SK-N-SH treated with all-trans-retinoic acid at 6 μM for 48 hours (cell line): ENCODE measurements at regions not wholly inside any gene's neighbourhood (a gene's known extent, or its start where the extent isn't known, plus 50 kb on each side); places are given as distances from the start of the nearest gene placed in this dataset.

ENCODE experiments used
- ATAC-seq: fragments of 200-7000 bp; cut with Tn5 transposase; 3 replicates; pipeline ENCODE4 v1.9.1; 2020; ENCODE audit warnings: mild to moderate bottlenecking, moderate library complexity
- ARNTL ChIP-seq: fragments of 450-650 bp; formaldehyde crosslinking; IDR thresholded peaks from 2 replicates; pipeline ENCODE4 v1.5.0; 2020; ENCODE audit warnings: low read depth, mild to moderate bottlenecking, moderate library complexity, borderline replicate concordance
- BACH2 ChIP-seq: fragments of 250-450 bp; sonication (Bioruptor Pico); IDR thresholded peaks from 2 replicates; pipeline ENCODE4 v1.9.0; 2021; ENCODE audit warnings: mild to moderate bottlenecking, borderline replicate concordance
- CSDC2 ChIP-seq: fragments of 250-450 bp; sonication (Bioruptor Pico); IDR thresholded peaks from 2 replicates; pipeline ENCODE4 v1.5.0; 2020; ENCODE audit warnings: mild to moderate bottlenecking, moderate library complexity
- ESRRG ChIP-seq: fragments of 250-450 bp; sonication (Bioruptor Pico); IDR thresholded peaks from 2 replicates; pipeline ENCODE4 v1.6.1; 2021; ENCODE audit warnings: mild to moderate bottlenecking
- GLIS3 ChIP-seq: fragments of 250-450 bp; sonication (Bioruptor Pico); IDR thresholded peaks from 2 replicates; pipeline ENCODE4 v1.5.0; 2020; ENCODE audit warnings: mild to moderate bottlenecking, moderate library complexity
- ISL1 ChIP-seq: fragments of 250-450 bp; sonication (Bioruptor Pico); IDR thresholded peaks from 2 replicates; pipeline ENCODE4 v2.1.2; 2022; ENCODE audit warnings: mild to moderate bottlenecking, moderate library complexity
- OSR1 ChIP-seq: fragments of 250-450 bp; sonication (Bioruptor Pico); IDR thresholded peaks from 2 replicates; pipeline ENCODE4 v1.8.0; 2022; ENCODE audit warnings: moderate library complexity, mild to moderate bottlenecking, inconsistent platforms
- PPARA ChIP-seq: fragments of 250-450 bp; sonication (Bioruptor Pico); IDR thresholded peaks from 2 replicates; pipeline ENCODE4 v1.5.0; 2020; ENCODE audit warnings: mild to moderate bottlenecking, borderline replicate concordance
- RARB ChIP-seq: fragments of 250-450 bp; sonication (Bioruptor Pico); IDR thresholded peaks from 2 replicates; pipeline ENCODE4 v1.8.0; 2021; ENCODE audit warnings: mild to moderate bottlenecking, moderate library complexity
- SNAI2 ChIP-seq: fragments of 250-450 bp; sonication (Bioruptor Pico); IDR thresholded peaks from 2 replicates; pipeline ENCODE4 v1.5.0; 2020; ENCODE audit warnings: mild to moderate bottlenecking, moderate library complexity
- TCF4 ChIP-seq: fragments of 250-450 bp; sonication (Bioruptor Pico); IDR thresholded peaks from 2 replicates; pipeline ENCODE4 v1.8.0; 2021; ENCODE audit warnings: mild to moderate bottlenecking, moderate library complexity, borderline replicate concordance
- TOX ChIP-seq: fragments of 250-450 bp; sonication (Bioruptor Pico); IDR thresholded peaks from 2 replicates; pipeline ENCODE4 v1.8.0; 2021; ENCODE audit warnings: mild to moderate bottlenecking, moderate library complexity, borderline replicate concordance
- TSHZ2 ChIP-seq: fragments of 250-450 bp; sonication (Bioruptor Pico); IDR thresholded peaks from 2 replicates; pipeline ENCODE4 v1.5.0; 2020; ENCODE audit warnings: mild to moderate bottlenecking, moderate library complexity
- ZC3H10 ChIP-seq: fragments of 250-450 bp; sonication (Bioruptor Pico); IDR thresholded peaks from 2 replicates; pipeline ENCODE4 v1.5.1; 2021; ENCODE audit warnings: mild to moderate bottlenecking, moderate library complexity
- ZFP3 ChIP-seq: fragments of 250-450 bp; sonication (Bioruptor Pico); IDR thresholded peaks from 2 replicates; pipeline ENCODE4 v1.5.0; 2020; ENCODE audit warnings: mild to moderate bottlenecking, moderate library complexity
- ZFP30 ChIP-seq: fragments of 450-650 bp; formaldehyde crosslinking; IDR thresholded peaks from 2 replicates; pipeline ENCODE4 v1.5.0; 2022; ENCODE audit warnings: mild to moderate bottlenecking, moderate library complexity
- ZNF565 ChIP-seq: fragments of 450-650 bp; formaldehyde crosslinking; conservative IDR thresholded peaks from 2 replicates; pipeline ENCODE4 v1.5.0; 2020; ENCODE audit warnings: low read depth, mild to moderate bottlenecking, moderate library complexity
- ZNF70 ChIP-seq: fragments of 450-650 bp; formaldehyde crosslinking; IDR thresholded peaks from 2 replicates; pipeline ENCODE4 v1.5.0; 2020; ENCODE audit warnings: mild to moderate bottlenecking, moderate library complexity
- ZNF8 ChIP-seq: fragments of 450-650 bp; formaldehyde crosslinking; IDR thresholded peaks from 2 replicates; pipeline ENCODE4 v1.5.0; 2020; ENCODE audit warnings: mild to moderate bottlenecking, moderate library complexity
- TF ChIP-seq, protein P1 (sequence below): fragments of 250-450 bp; sonication (Bioruptor Pico); IDR thresholded peaks from 2 replicates; pipeline ENCODE4 v1.5.1; 2021; ENCODE audit warnings: mild to moderate bottlenecking, moderate library complexity
- TF ChIP-seq, protein P2 (sequence below): fragments of 250-450 bp; sonication (Bioruptor Pico); IDR thresholded peaks from 2 replicates; pipeline ENCODE4 v1.5.1; 2020; ENCODE audit warnings: low read depth, mild to moderate bottlenecking, moderate library complexity

DNA sequence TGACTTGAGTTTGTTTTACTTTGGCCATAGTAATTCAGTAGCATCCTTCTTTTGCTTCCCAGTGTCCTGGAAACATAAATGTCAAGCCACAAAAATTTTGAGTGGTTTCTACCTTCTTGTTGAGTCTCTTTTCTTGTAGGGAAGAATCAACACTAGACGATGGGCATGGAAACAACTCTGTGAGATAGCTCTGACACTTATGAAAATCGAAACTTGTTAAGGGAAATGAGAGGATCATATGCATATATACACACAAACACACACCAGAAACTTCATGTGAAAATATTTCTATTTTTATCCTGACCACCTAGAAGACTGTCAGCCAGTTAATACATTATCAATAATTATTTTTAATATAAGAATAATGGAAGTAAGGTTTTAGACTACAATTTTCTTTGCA is 1247.3 kb upstream of the FLRT2 start:
- no peak for ATAC-seq
- TF ChIP-seq, protein P1, sequence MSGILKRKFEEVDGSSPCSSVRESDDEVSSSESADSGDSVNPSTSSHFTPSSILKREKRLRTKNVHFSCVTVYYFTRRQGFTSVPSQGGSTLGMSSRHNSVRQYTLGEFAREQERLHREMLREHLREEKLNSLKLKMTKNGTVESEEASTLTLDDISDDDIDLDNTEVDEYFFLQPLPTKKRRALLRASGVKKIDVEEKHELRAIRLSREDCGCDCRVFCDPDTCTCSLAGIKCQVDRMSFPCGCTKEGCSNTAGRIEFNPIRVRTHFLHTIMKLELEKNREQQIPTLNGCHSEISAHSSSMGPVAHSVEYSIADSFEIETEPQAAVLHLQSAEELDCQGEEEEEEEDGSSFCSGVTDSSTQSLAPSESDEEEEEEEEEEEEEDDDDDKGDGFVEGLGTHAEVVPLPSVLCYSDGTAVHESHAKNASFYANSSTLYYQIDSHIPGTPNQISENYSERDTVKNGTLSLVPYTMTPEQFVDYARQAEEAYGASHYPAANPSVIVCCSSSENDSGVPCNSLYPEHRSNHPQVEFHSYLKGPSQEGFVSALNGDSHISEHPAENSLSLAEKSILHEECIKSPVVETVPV (CRISPR knock-in tag) = no peak
- TF ChIP-seq ZNF8 (no peak), ARNTL (CRISPR knock-in tag) (no peak), TSHZ2 (no peak), CSDC2 (CRISPR knock-in tag) (no peak), RARB (CRISPR knock-in tag) (no peak), ZFP30 (CRISPR knock-in tag) (no peak), ZNF565 (CRISPR knock-in tag) (no peak), BACH2 (CRISPR knock-in tag) (no peak), ZFP3 (CRISPR knock-in tag) (no peak), ZC3H10 (CRISPR knock-in tag) (no peak), OSR1 (no peak), TOX (no peak), ZNF70 (CRISPR knock-in tag) (no peak), ESRRG (no peak), GLIS3 (no peak), TCF4 (CRISPR knock-in tag) (no peak), ISL1 (CRISPR knock-in tag) (no peak), PPARA (CRISPR knock-in tag) (no peak)
- TF ChIP-seq, protein P2, sequence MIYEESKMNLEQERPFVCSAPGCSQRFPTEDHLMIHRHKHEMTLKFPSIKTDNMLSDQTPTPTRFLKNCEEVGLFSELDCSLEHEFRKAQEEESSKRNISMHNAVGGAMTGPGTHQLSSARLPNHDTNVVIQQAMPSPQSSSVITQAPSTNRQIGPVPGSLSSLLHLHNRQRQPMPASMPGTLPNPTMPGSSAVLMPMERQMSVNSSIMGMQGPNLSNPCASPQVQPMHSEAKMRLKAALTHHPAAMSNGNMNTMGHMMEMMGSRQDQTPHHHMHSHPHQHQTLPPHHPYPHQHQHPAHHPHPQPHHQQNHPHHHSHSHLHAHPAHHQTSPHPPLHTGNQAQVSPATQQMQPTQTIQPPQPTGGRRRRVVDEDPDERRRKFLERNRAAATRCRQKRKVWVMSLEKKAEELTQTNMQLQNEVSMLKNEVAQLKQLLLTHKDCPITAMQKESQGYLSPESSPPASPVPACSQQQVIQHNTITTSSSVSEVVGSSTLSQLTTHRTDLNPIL (CRISPR knock-in tag) = no peak

GRCh38 chr14:84288781-84289180 is 1241.2 kb upstream of the FLRT2 start:
- TF ChIP-seq SNAI2 (CRISPR knock-in tag) (no peak), ZFP30 (CRISPR knock-in tag) (no peak), GLIS3 (no peak), TOX (no peak), ZC3H10 (CRISPR knock-in tag) (no peak), ZNF70 (CRISPR knock-in tag) (no peak), BACH2 (CRISPR knock-in tag) (no peak)
- TF ChIP-seq, protein P1 (CRISPR knock-in tag) = no peak
- TF ChIP-seq, all 23 proteins: peak for 0
- ATAC-seq = no peak

GRCh38 chr14:84298663-84299195 is 1231.2 kb upstream of the FLRT2 start:
- no peak for ATAC-seq
- TF ChIP-seq SNAI2 (CRISPR knock-in tag) (no peak), OSR1 (no peak), ZNF565 (CRISPR knock-in tag) (no peak), ZC3H10 (CRISPR knock-in tag) (no peak), ZFP30 (CRISPR knock-in tag) (no peak), TOX (no peak), ARNTL (CRISPR knock-in tag) (no peak), GLIS3 (no peak), ZNF8 (no peak), ZNF70 (CRISPR knock-in tag) (no peak), RARB (CRISPR knock-in tag) (no peak), TCF4 (CRISPR knock-in tag) (no peak), PPARA (CRISPR knock-in tag) (no peak), ISL1 (CRISPR knock-in tag) (no peak)
- TF ChIP-seq, protein P2 (CRISPR knock-in tag) = no peak
- TF ChIP-seq, all 23 proteins: peak for 0
